Activated naive CD4-positive, alpha-beta T cell treated with Interleukin-2 at 50 U/mL for 16 hours (primary cell): ENCODE measurements at regions not wholly inside any gene's neighbourhood (a gene's known extent, or its start where the extent isn't known, plus 50 kb on each side); places are given as distances from the start of the nearest gene placed in this dataset.
A peak's percentile ranks its signal among the peaks of the same experiment; 100 is the strongest.

Source experiments
- DNase-seq: peaks from one replicate; pipeline ENCODE4 v3.0.0-alpha.2; 2020

GRCh38 chr9:129504404-129504803 is 116.5 kb downstream of the C9orf50 start:
- DNase-seq, result no peak

- DNase-seq, result no peak
Measured at GRCh38 chr9:129501771-129502319, 119.1 kb downstream of the C9orf50 start.

- DNase-seq, result no peak
Measured at GRCh38 chr9:129500863-129501770, 119.8 kb downstream of the C9orf50 start.

- no peak for DNase-seq
Measured at GRCh38 chr9:129500161-129500862, 120.6 kb downstream of the C9orf50 start.

GRCh38 chr9:129498451-129499384 is 122.2 kb downstream of the C9orf50 start:
- DNase-seq, result no peak

- DNase-seq, result no peak
Measured at GRCh38 chr9:129497813-129498450, 123.0 kb downstream of the C9orf50 start.

GRCh38 chr9:129497005-129497812 is 123.7 kb downstream of the C9orf50 start:
- no peak for DNase-seq

- peak; percentile 86 for DNase-seq
Measured at GRCh38 chr9:129496473-129497004, 124.4 kb downstream of the C9orf50 start.

- DNase-seq, result peak; percentile 89
Measured at GRCh38 chr9:129495620-129496472, 125.1 kb downstream of the C9orf50 start.

GRCh38 chr9:129494113-129494789 is 126.7 kb downstream of the C9orf50 start:
- no peak for DNase-seq

- DNase-seq, result no peak
Measured at GRCh38 chr9:129493706-129494047, 127.2 kb downstream of the C9orf50 start.

- DNase-seq, result no peak
Measured at GRCh38 chr9:129493002-129493705, 127.7 kb downstream of the C9orf50 start.

- no peak for DNase-seq
Measured at GRCh38 chr9:129491487-129491855, 129.4 kb downstream of the C9orf50 start.

GRCh38 chr9:129490583-129491486 is 130.1 kb downstream of the C9orf50 start:
- no peak for DNase-seq

GRCh38 chr9:129489838-129490582 is 130.9 kb downstream of the C9orf50 start:
- peak; percentile 63 for DNase-seq

- DNase-seq, result peak; percentile 57
Measured at GRCh38 chr9:129487658-129488483, 133.0 kb downstream of the C9orf50 start.
